H9 (cell line): ENCODE measurements at regions not wholly inside any gene's neighbourhood (a gene's known extent, or its start where the extent isn't known, plus 50 kb on each side); places are given as distances from the start of the nearest gene placed in this dataset.

ENCODE experiments used
- DNase-seq: peaks from one replicate; pipeline ENCODE4 v3.0.0-alpha.2; 2017
- H2AFZ ChIP-seq: one replicate; pipeline ENCODE4 v1.6.1; 2013; ENCODE audit warnings: mild to moderate bottlenecking, low read length, control low read depth, moderate library complexity
- H2AK5ac ChIP-seq: 2 replicates; pipeline ENCODE4 v1.6.1; 2013; ENCODE audit warnings: low read length, control low read depth, mixed read lengths; ENCODE audit not compliant: insufficient read length
- H2BK120ac ChIP-seq: one replicate; pipeline ENCODE4 v1.6.1; 2013; ENCODE audit warnings: low read depth, mild to moderate bottlenecking, low read length, control low read depth, inconsistent platforms; ENCODE audit not compliant: poor library complexity, severe bottlenecking
- H2BK12ac ChIP-seq: 2 replicates; pipeline ENCODE4 v1.6.1; 2013; ENCODE audit warnings: low read length, control low read depth, mixed read lengths, low read depth; ENCODE audit not compliant: insufficient read length
- H2BK15ac ChIP-seq: 2 replicates; pipeline ENCODE4 v1.6.1; 2013; ENCODE audit warnings: low read depth, low read length, control low read depth
- H2BK20ac ChIP-seq: one replicate; pipeline ENCODE4 v1.6.1; 2013; ENCODE audit warnings: low read depth, mild to moderate bottlenecking, low read length, control low read depth, inconsistent platforms; ENCODE audit not compliant: poor library complexity, severe bottlenecking
- H2BK5ac ChIP-seq: 2 replicates; pipeline ENCODE4 v1.6.1; 2013; ENCODE audit warnings: low read length, control low read depth, mixed read lengths; ENCODE audit not compliant: insufficient read length
- H3K14ac ChIP-seq: 2 replicates; pipeline ENCODE4 v1.6.1; 2013; ENCODE audit warnings: low read length, control low read depth; ENCODE audit not compliant: insufficient read depth
- H3K18ac ChIP-seq: 2 replicates; pipeline ENCODE4 v1.6.1; 2013; ENCODE audit warnings: low read depth, mild to moderate bottlenecking, mixed read lengths, low read length, control low read depth; ENCODE audit not compliant: insufficient read length
- H3K23ac ChIP-seq: 2 replicates; pipeline ENCODE4 v1.6.1; 2013; ENCODE audit warnings: low read length, control low read depth, mixed read lengths, low read depth; ENCODE audit not compliant: insufficient read length
- H3K23me2 ChIP-seq: 2 replicates; pipeline ENCODE4 v1.6.1; 2013; ENCODE audit warnings: low read depth, mild to moderate bottlenecking, mixed read lengths, low read length, control low read depth; ENCODE audit not compliant: insufficient read length, poor library complexity, severe bottlenecking
- H3K27ac ChIP-seq: 2 replicates; pipeline ENCODE4 v1.5.1; 2013; ENCODE audit warnings: low read length, control low read depth, mixed read lengths, low read depth; ENCODE audit not compliant: insufficient read length
- H3K27me3 ChIP-seq: 2 replicates; pipeline ENCODE4 v1.6.1; 2013; ENCODE audit warnings: low read length, control low read depth, inconsistent platforms; ENCODE audit not compliant: insufficient read depth
- H3K4ac ChIP-seq: 2 replicates; pipeline ENCODE4 v1.6.1; 2013; ENCODE audit warnings: low read depth, mild to moderate bottlenecking, control low read depth, inconsistent platforms, low read length, moderate library complexity
- H3K4me1 ChIP-seq: 2 replicates; pipeline ENCODE4 v1.6.1; 2013; ENCODE audit warnings: low read length, control low read depth, inconsistent platforms; ENCODE audit not compliant: insufficient read depth
- H3K4me2 ChIP-seq: 2 replicates; pipeline ENCODE4 v1.6.1; 2013; ENCODE audit warnings: low read length, control low read depth, mixed read lengths; ENCODE audit not compliant: insufficient read length, insufficient read depth
- H3K56ac ChIP-seq: 2 replicates; pipeline ENCODE4 v1.6.1; 2013; ENCODE audit warnings: low read depth, mild to moderate bottlenecking, mixed read lengths, low read length, control low read depth; ENCODE audit not compliant: insufficient read length
- H3K79me1 ChIP-seq: 2 replicates; pipeline ENCODE4 v1.6.1; 2013; ENCODE audit warnings: low read depth, mild to moderate bottlenecking, moderate library complexity, low read length, control low read depth, inconsistent platforms; ENCODE audit not compliant: insufficient read depth, poor library complexity, severe bottlenecking
- H3K79me2 ChIP-seq: 2 replicates; pipeline ENCODE4 v1.6.1; 2013; ENCODE audit warnings: low read length, control low read depth, inconsistent platforms; ENCODE audit not compliant: insufficient read depth
- H3K9ac ChIP-seq: 2 replicates; pipeline ENCODE4 v1.6.1; 2013; ENCODE audit warnings: low read length, control low read depth, mixed read lengths; ENCODE audit not compliant: insufficient read length; ENCODE audit errors: extremely low read depth
- H3K9me3 ChIP-seq: one replicate; pipeline ENCODE4 v1.6.1; 2013; ENCODE audit warnings: low read depth, low read length, inconsistent platforms; ENCODE audit not compliant: control insufficient read depth
- H3T11ph ChIP-seq: one replicate; pipeline ENCODE4 v1.6.1; 2013; ENCODE audit warnings: mild to moderate bottlenecking, low read length, control low read depth, inconsistent platforms
- H4K20me1 ChIP-seq: one replicate; pipeline ENCODE4 v1.6.1; 2013; ENCODE audit not compliant: control insufficient read depth, insufficient read length, insufficient read depth
- H4K5ac ChIP-seq: 2 replicates; pipeline ENCODE4 v1.6.1; 2013; ENCODE audit warnings: low read depth, mild to moderate bottlenecking, mixed read lengths, low read length, control low read depth; ENCODE audit not compliant: insufficient read length
- H4K8ac ChIP-seq: replicated peaks from 2 replicates; pipeline ENCODE4 v1.6.1; 2013; ENCODE audit warnings: low read length, control low read depth, mixed read lengths, low read depth; ENCODE audit not compliant: insufficient read length
- H4K91ac ChIP-seq: 2 replicates; pipeline ENCODE4 v1.6.1; 2013; ENCODE audit warnings: low read depth, mild to moderate bottlenecking, moderate library complexity, mixed read lengths, low read length, control low read depth; ENCODE audit not compliant: insufficient read length
- H3K27ac Mint-ChIP-seq, 3 experiments: 2 replicates in 2 of 3; 3 replicates in 1 of 3; pipeline ENCODE4 v1.8.0; 2020 to 2021; ENCODE audit warnings: mixed read lengths in 3 of 3, mild to moderate bottlenecking in 1 of 3, moderate library complexity in 1 of 3
- H3K27me3 Mint-ChIP-seq: 2 replicates; pipeline ENCODE4 v1.8.0; 2021; ENCODE audit warnings: low read depth, mild to moderate bottlenecking, moderate library complexity, mixed read lengths
- H3K36me3 Mint-ChIP-seq, 3 experiments: 2 replicates in 2 of 3; 3 replicates in 1 of 3; pipeline ENCODE4 v1.8.0; 2020 to 2021; ENCODE audit warnings: low read depth in 3 of 3, mixed read lengths in 3 of 3; ENCODE audit not compliant: insufficient read depth in 1 of 3
- H3K4me1 Mint-ChIP-seq, 2 experiments: 2 replicates each; pipeline ENCODE4 v1.8.0; 2020; ENCODE audit warnings: mixed read lengths in 2 of 2
- H3K4me3 Mint-ChIP-seq, 2 experiments: 2 replicates in 1 of 2; 3 replicates in 1 of 2; pipeline ENCODE4 v1.8.0; 2020 to 2021; ENCODE audit warnings: mild to moderate bottlenecking in 2 of 2, mixed read lengths in 2 of 2, moderate library complexity in 1 of 2
- H3K9me3 Mint-ChIP-seq, 2 experiments: 2 replicates in 1 of 2; 3 replicates in 1 of 2; pipeline ENCODE4 v1.8.0; 2020; ENCODE audit warnings: mild to moderate bottlenecking in 2 of 2, mixed read lengths in 2 of 2, moderate library complexity in 1 of 2
- CTCF ChIP-seq: fragments of 200-600 bp; sonication (generic); conservative IDR thresholded peaks from 3 replicates; pipeline ENCODE4 v1.8.0; 2021; ENCODE audit warnings: antibody characterized with exemption, mild to moderate bottlenecking
- WGBS: extraction: QIAGEN DNeasy Blood & Tissue Kit; methylation state at CpG from one replicate; pipeline ENCODE4 v1.1.7; 2013; ENCODE audit warnings: missing lambda C conversion rate, low lambda C conversion rate, mixed read lengths; ENCODE audit not compliant: insufficient read length; ENCODE audit errors: extremely low coverage; 5-methylcytosine and 5-hydroxymethylcytosine counted together

- H4K8ac ChIP-seq, result no peak overlapping the region
- H3K27ac ChIP-seq, result no peak overlapping the region
- no peak overlapping the region for H3K18ac ChIP-seq
- 0 out of 7 replicates have a peak overlapping the region, but pooled peaks of 1 of the 3 experiments have one; percentile 32 for H3K27ac Mint-ChIP-seq
- H2AFZ ChIP-seq, result no peak overlapping the region
- no peak overlapping the region for H3K56ac ChIP-seq
- H3K9ac ChIP-seq, result no peak overlapping the region
- H4K91ac ChIP-seq, result no peak overlapping the region
- H3T11ph ChIP-seq, result no peak overlapping the region
- H3K23ac ChIP-seq, result no peak overlapping the region
- H2BK5ac ChIP-seq, result no peak overlapping the region
- no peak overlapping the region for H4K5ac ChIP-seq
- no peak overlapping the region for H2BK15ac ChIP-seq
- no peak for TF ChIP-seq CTCF
- H3K27me3 ChIP-seq, result no peaks in the 10 kb centered on the region
- no peaks in the 10 kb centered on the region for H3K36me3 Mint-ChIP-seq
- DNase-seq, result no peak
- no peaks in the 10 kb centered on the region for H4K20me1 ChIP-seq
- no peak overlapping the region for H3K4me3 Mint-ChIP-seq
- no peaks in the 10 kb centered on the region for H3K79me2 ChIP-seq
- no peaks in the 10 kb centered on the region for H3K79me1 ChIP-seq
- H3K4me2 ChIP-seq, result no peak overlapping the region
- H2AK5ac ChIP-seq, result no peak overlapping the region
- H3K4ac ChIP-seq, result no peak overlapping the region
- no peaks in the 10 kb centered on the region for H3K27me3 Mint-ChIP-seq
- H3K4me1 ChIP-seq, result peaks cover 5% of the 10 kb centered on the region; the same call in 1 of the 2 replicates
- no CpG with 5 or more reads among the region's 4 CpGs for WGBS
- H2BK120ac ChIP-seq, result no peak overlapping the region
- H3K23me2 ChIP-seq, result no peaks in the 10 kb centered on the region
- no peaks in the 10 kb centered on the region for H3K9me3 Mint-ChIP-seq
- no peaks in the 10 kb centered on the region for H3K9me3 ChIP-seq
- H3K4me1 Mint-ChIP-seq, result peaks cover 19 to 24% of the 10 kb centered on the region in 2 experiments
- H2BK12ac ChIP-seq, result no peak overlapping the region
- no peak overlapping the region for H2BK20ac ChIP-seq
- H3K14ac ChIP-seq, result no peak overlapping the region
These were observed 82.5 kb downstream of the KLF5 start for GRCh38 chr13:73141292-73141771.
